HepG2 (cell line): ENCODE measurements at regions not wholly inside any gene's neighbourhood (a gene's known extent, or its start where the extent isn't known, plus 50 kb on each side); places are given as distances from the start of the nearest gene placed in this dataset.

Source experiments
- ATAC-seq: fragments of 200-7000 bp; cut with Tn5 transposase; 3 replicates; pipeline ENCODE4 v1.9.1; 2020; ENCODE audit warnings: mild to moderate bottlenecking, moderate library complexity
- BruUV-seq: library from RNA; stranded (reverse); fragments of 400-500 nt; replicated peaks from 2 replicates; lab custom pipeline; 2021; lab: Mats Ljungman, UMichigan
- CTCF ChIA-PET: fragments of 300-600 bp; formaldehyde crosslinking; extraction: SDS; loops from one replicate; lab custom pipeline; 2021; ENCODE audit warnings: low total read pairs, inconsistent platforms, low intra/inter-chr PET ratio; lab: Yijun Ruan, JAX
- POLR2A ChIA-PET: fragments of 350-600 bp; sonication (Branson Sonifier 250); formaldehyde crosslinking; loops from one replicate; lab custom pipeline; 2020; ENCODE audit warnings: antibody characterized with exemption, inconsistent platforms; lab: Yijun Ruan, JAX
- DNase-seq: peaks from one replicate; pipeline ENCODE4 v3.0.0-alpha.2; 2015; ENCODE audit warnings: low spot score
- FAIRE-seq: peaks from 3 replicates; lab custom pipeline; 2011; peaks lifted over from hg19 to GRCh38; lab: Jason Lieb, UNC
- H2AFZ ChIP-seq: one replicate; pipeline ENCODE4 v1.6.1; 2011; ENCODE audit warnings: low read length, inconsistent platforms
- H3K27ac ChIP-seq: fragments of 300-600 bp; 3 replicates; pipeline ENCODE4 v1.8.0; 2011; ENCODE audit warnings: mixed run types, mild to moderate bottlenecking, mixed read lengths, low read length, inconsistent platforms; ENCODE audit not compliant: insufficient read depth; ENCODE audit errors: extremely low read length
- H3K27me3 ChIP-seq, 2 experiments: fragments of 200-600 bp in 1 of 2; 2 replicates in 1 of 2; 3 replicates in 1 of 2; pipeline versions ENCODE4 v1.6.0 to v1.8.0; 2011; ENCODE audit warnings: low read length in 2 of 2, mild to moderate bottlenecking in 2 of 2, moderate library complexity in 2 of 2, inconsistent platforms in 1 of 2; ENCODE audit not compliant: insufficient read depth in 2 of 2, control insufficient read depth in 1 of 2
- H3K36me3 ChIP-seq, 2 experiments: fragments of 200-600 bp in 1 of 2; replicated peaks in 1 of 2; 2 replicates in 1 of 2; 3 replicates in 1 of 2; pipeline versions ENCODE4 v1.5.1 to v1.8.0; 2011; ENCODE audit warnings: low read length in 2 of 2, inconsistent platforms in 1 of 2; ENCODE audit not compliant: insufficient read depth in 2 of 2, control insufficient read depth in 1 of 2
- H3K4me1 ChIP-seq: 2 replicates; pipeline ENCODE4 v1.5.1; 2012; ENCODE audit warnings: low read length, inconsistent platforms; ENCODE audit not compliant: insufficient read depth
- H3K4me2 ChIP-seq: 2 replicates; pipeline ENCODE4 v1.6.0; 2011; ENCODE audit warnings: low read depth, low read length, inconsistent platforms
- H3K4me3 ChIP-seq, 3 experiments: fragments of 200-600 bp in 1 of 3; sonication (generic), shearing (Covaris generic) in 1 of 3; replicated peaks in 1 of 3; 2 replicates each; pipeline ENCODE4 v1.5.1; 2011 to 2016; ENCODE audit warnings: low read length in 3 of 3, inconsistent platforms in 2 of 3, low read depth in 2 of 3, mild to moderate bottlenecking in 2 of 3, control low read depth in 1 of 3, mixed read lengths in 1 of 3; ENCODE audit not compliant: insufficient read depth in 1 of 3
- H3K79me2 ChIP-seq: one replicate; pipeline ENCODE4 v1.6.1; 2011; ENCODE audit warnings: low read length, inconsistent platforms; ENCODE audit not compliant: insufficient read depth
- H3K9ac ChIP-seq: 2 replicates; pipeline ENCODE4 v1.6.0; 2011; ENCODE audit warnings: mild to moderate bottlenecking, low read depth, low read length, inconsistent platforms; ENCODE audit not compliant: insufficient read depth
- H3K9me3 ChIP-seq: 2 replicates; pipeline ENCODE4 v1.5.1; 2012; ENCODE audit warnings: mild to moderate bottlenecking, low read length
- H4K20me1 ChIP-seq: 2 replicates; pipeline ENCODE4 v1.6.0; 2011; ENCODE audit warnings: inconsistent platforms, mild to moderate bottlenecking, low read length, moderate library complexity; ENCODE audit not compliant: insufficient read depth
- GZF1 ChIP-seq: sonication (generic); formaldehyde crosslinking; IDR thresholded peaks from 2 replicates; pipeline ENCODE4 v1.5.1; 2020; ENCODE audit warnings: mild to moderate bottlenecking, missing genetic modification reagents
- HHEX ChIP-seq: IDR thresholded peaks from 2 replicates; pipeline ENCODE4 v1.6.1; 2016; ENCODE audit warnings: control low read depth
- IKZF5 ChIP-seq: IDR thresholded peaks from 2 replicates; pipeline ENCODE4 v1.6.1; 2018; ENCODE audit warnings: missing genetic modification reagents, mild to moderate bottlenecking, missing compliant biosample characterization
- JUN ChIP-seq: sonication (generic); formaldehyde crosslinking; IDR thresholded peaks from 2 replicates; pipeline ENCODE4 v1.4.0; 2020; ENCODE audit warnings: mild to moderate bottlenecking, missing genetic modification reagents
- MAFF ChIP-seq: IDR thresholded peaks from 2 replicates; pipeline ENCODE4 v1.6.1; 2011; ENCODE audit warnings: low read depth, low read length, improper control_type of control experiment
- MAFK ChIP-seq, 2 experiments: IDR thresholded peaks in 1 of 2; conservative IDR thresholded peaks in 1 of 2; 2 replicates each; pipeline ENCODE4 v1.6.1; 2011; ENCODE audit warnings: improper control_type of control experiment in 2 of 2, low read length in 2 of 2
- NCOR1 ChIP-seq: fragments of 200-600 bp; sonication (generic); IDR thresholded peaks from 2 replicates; pipeline ENCODE4 v1.7.0; 2017; ENCODE audit warnings: antibody characterized with exemption, low read length, borderline replicate concordance
- NFIC ChIP-seq: IDR thresholded peaks from 2 replicates; pipeline ENCODE4 v1.6.1; 2012; ENCODE audit warnings: mild to moderate bottlenecking, low read length, inconsistent platforms
- NFYB ChIP-seq: sonication (generic); formaldehyde crosslinking; IDR thresholded peaks from 2 replicates; pipeline ENCODE4 v1.4.0; 2020; ENCODE audit warnings: missing genetic modification reagents
- REPIN1 ChIP-seq: sonication (generic); formaldehyde crosslinking; IDR thresholded peaks from 2 replicates; pipeline ENCODE4 v1.8.0; 2022; ENCODE audit warnings: missing genetic modification reagents, low read depth, mild to moderate bottlenecking, borderline replicate concordance
- SP5 ChIP-seq: IDR thresholded peaks from 2 replicates; pipeline ENCODE4 v1.6.1; 2016; ENCODE audit warnings: low read depth, borderline replicate concordance
- STAG1 ChIP-seq: sonication (generic); formaldehyde crosslinking; IDR thresholded peaks from 2 replicates; pipeline ENCODE4 v1.4.0; 2020; ENCODE audit warnings: missing genetic modification reagents
- ZBTB7B ChIP-seq: sonication (generic); formaldehyde crosslinking; IDR thresholded peaks from 2 replicates; pipeline ENCODE4 v1.4.0; 2020; ENCODE audit warnings: missing genetic modification reagents
- ZKSCAN1 ChIP-seq: fragments of 150-350 bp; IDR thresholded peaks from 2 replicates; pipeline ENCODE4 v1.6.1; 2014; ENCODE audit warnings: low read length
- ZNF234 ChIP-seq: sonication (generic); formaldehyde crosslinking; conservative IDR thresholded peaks from 2 replicates; pipeline ENCODE4 v1.5.1; 2020; ENCODE audit warnings: mild to moderate bottlenecking, missing genetic modification reagents
- ZNF264 ChIP-seq: sonication (generic); formaldehyde crosslinking; IDR thresholded peaks from 2 replicates; pipeline ENCODE4 v1.4.0; 2020; ENCODE audit warnings: missing genetic modification reagents
- ZNF761 ChIP-seq: sonication (generic); formaldehyde crosslinking; conservative IDR thresholded peaks from 2 replicates; pipeline ENCODE4 v1.4.0; 2020; ENCODE audit warnings: mild to moderate bottlenecking, missing genetic modification reagents
- WGBS: methylation state at CpG from one replicate; pipeline ENCODE4 v1.1.6; 2017; ENCODE audit warnings: low lambda C conversion rate; 5-methylcytosine and 5-hydroxymethylcytosine counted together
- in situ Hi-C: cut with HindIII; loops from 2 replicates; pipeline ENCODE4 v1.10.0; 2017; ENCODE audit warnings: low pct_unique_long_range_greater_than_20kb; ENCODE audit not compliant: extremely low pct_ligation_motif_present
- intact Hi-C: fragments of 100-400 bp; cut with micrococcal nuclease; formaldehyde crosslinking; loops from one replicate; pipeline ENCODE4 v1.10.0; 2022; ENCODE audit not compliant: unreplicated experiment

- TF ChIP-seq STAG1 (peak; percentile 91), NFYB (CRISPR knock-in tag) (no peak), SP5 (no peak), IKZF5 (CRISPR knock-in tag) (no peak)
Measured at GRCh38 chr6:97394160-97394748, 111.2 kb upstream of the MMS22L start (continued).

- Histone ChIP-seq H3K27me3 (no peaks in the 10 kb centered on the region), H4K20me1 (no peaks in the 10 kb centered on the region), H3K4me1 (no peaks in the 10 kb centered on the region)
- POLR2A ChIA-PET, result no interaction called here
- TF ChIP-seq MAFF (peak; percentile 73; the same call in 1 of the 2 replicates), ZNF234 (CRISPR knock-in tag) (no peak), GZF1 (CRISPR knock-in tag) (no peak), ZKSCAN1 (no peak), NFIC (no peak), ZBTB7B (CRISPR knock-in tag) (no peak), NCOR1 (no peak), JUN (CRISPR knock-in tag) (no peak), REPIN1 (no peak), HHEX (no peak), ZNF761 (CRISPR knock-in tag) (no peak), MAFK (conservative IDR thresholded peaks at IDR 0.05 in 1 of 2, IDR thresholded peaks at IDR 0.05 in 1 of 2; ENCODE audit: low read length in 2 of 2) (peak; percentile 62 to 90), ZNF264 (CRISPR knock-in tag) (no peak)
- TF ChIP-seq, all 625 proteins: peak for 2
- 30% methylated on average over 4 of the region's 4 CpGs for WGBS
- H3K79me2 ChIP-seq, result no peaks in the 10 kb centered on the region
- H2AFZ ChIP-seq, result no peak overlapping the region
- H3K9ac ChIP-seq, result no peak overlapping the region
- CTCF ChIA-PET, result no interaction called here
- no peak overlapping the region for H3K4me3 ChIP-seq
- DNase-seq (no peak), FAIRE-seq (no peak), ATAC-seq (no peak)
- no peak overlapping the region for H3K27ac ChIP-seq
- intact Hi-C loops (no loop called here), in situ Hi-C loops (loop anchor here (5.0 to 10.0 kb wide), 2 partner anchors 212 to 335 kb away; no protein-coding TSS in a partner anchor)
- H3K4me2 ChIP-seq, result no peak overlapping the region
- no TSS peak for BruUV-seq
- no peaks in the 10 kb centered on the region for H3K36me3 ChIP-seq
- H3K9me3 ChIP-seq, result no peaks in the 10 kb centered on the region
Measured at GRCh38 chr6:97396880-97397279, 113.9 kb upstream of the MMS22L start.
